NCI-H524 treated with DMSO at 0.1 percent for 48 hours (cell line): ENCODE measurements at regions not wholly inside any gene's neighbourhood (a gene's known extent, or its start where the extent isn't known, plus 50 kb on each side); places are given as distances from the start of the nearest gene placed in this dataset.

ENCODE experiments used
- DNase-seq: peaks from one replicate; lab custom pipeline; 2025; lab: John Stamatoyannopoulos, UW

DNA sequence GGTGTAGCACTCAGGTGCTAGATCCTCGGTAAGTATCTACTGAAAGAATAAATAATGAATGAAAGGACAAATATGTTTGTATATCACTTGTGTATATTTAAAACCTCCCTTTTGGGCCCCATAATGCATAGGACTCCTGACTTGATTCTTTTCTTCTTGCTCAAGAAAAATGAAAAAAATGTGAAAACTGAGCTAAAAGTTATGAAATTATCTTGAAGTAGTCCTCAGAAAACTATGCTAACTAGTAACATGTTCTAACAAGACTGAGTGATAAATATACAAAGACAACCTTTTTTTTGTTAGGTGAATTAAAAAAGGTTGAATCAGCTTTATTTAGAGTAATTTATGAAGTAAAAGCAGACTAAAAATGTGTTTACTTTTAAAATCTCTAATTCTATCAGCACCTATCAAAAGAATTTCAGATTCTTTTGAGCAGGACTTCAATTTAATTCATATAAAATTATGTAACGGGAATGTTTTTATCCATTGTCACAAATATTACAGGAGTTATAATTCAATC, 247.8 kb upstream of the JAG1 start:
- DNase-seq: no peak

DNA sequence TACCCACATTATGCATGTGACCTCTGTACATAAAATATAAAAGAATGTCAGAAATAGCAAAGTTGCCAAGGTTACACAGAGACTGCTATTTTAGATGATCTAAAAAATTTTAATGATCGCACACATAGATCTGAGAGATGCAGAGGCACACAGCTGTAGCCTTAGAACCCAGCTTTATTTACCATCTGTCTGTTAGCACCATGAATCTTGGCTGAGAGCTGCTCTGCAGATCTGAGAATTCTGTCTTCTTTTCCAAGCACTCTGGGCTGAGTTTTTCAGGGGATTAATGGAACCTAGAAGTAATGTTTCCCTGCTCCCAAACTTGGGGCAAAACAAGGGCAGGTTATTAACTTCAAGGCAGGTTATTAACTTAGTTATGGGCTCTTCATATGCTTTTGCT, 248.7 kb upstream of the JAG1 start:
- no peak for DNase-seq

DNA sequence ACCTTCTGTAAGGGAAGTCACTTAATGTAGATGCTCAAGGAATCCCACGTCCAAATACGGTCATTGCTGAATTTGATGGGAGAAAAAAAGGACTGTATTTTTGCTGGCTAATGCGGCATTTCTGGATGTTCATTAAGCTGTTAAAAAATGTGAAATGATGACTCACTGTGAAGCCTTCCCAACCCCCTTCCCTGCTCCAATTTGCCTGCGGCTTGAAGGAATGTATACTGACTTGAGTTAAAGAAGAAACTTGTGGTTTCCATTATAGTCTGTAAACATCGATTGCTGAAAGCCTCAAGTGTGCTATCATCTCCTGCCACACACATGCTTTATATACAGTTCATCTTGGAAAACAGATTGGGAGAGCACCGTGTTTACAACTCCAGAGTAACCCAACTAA, 249.1 kb upstream of the JAG1 start:
- no peak for DNase-seq

DNA sequence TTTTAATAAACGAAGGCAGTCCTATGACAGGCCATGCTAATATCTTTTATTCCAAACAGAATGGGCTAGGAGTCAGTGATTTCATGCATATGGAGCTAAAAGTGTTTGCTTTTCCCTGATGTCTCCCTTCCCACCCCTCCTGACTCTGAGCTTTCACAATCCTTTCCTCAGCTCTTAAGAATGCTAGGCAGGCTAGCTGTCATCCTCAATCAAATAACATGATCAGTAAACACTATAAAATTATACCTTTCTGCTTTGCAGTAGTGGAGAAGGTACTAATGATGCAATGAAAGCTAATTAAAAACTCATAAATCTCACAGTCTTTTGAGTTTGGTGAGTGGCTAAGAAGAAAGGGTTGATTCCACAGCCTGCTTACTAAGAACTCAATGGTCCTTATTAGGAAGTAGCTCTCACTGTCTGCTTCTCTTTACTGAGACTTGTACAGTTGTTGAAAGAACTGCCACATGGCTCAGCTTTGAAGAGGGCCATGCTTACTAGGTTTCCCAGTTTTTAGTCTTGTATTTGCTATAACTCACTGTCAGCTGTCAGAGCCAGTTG, 250.9 kb upstream of the JAG1 start:
- no peak for DNase-seq

DNA sequence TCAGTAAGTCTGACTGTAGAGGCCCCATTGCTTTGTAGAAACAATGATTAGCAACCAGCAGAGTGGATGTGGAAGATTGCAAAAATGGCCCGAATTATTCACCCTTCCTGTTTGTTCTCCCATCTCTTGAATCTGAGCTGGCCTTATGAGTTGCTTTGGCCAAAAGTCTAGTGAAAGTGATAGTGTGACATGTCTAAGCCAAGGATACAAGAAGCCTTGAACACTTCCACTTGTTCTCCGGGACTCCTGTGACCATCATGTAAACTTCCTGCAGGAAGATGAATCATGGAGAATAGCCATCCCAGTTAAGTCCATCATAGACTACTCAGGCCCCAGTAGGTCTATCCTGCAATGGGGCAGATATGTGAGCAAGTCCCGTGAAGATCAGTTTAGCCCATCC, 252.0 kb upstream of the JAG1 start:
- DNase-seq: no peak

DNA sequence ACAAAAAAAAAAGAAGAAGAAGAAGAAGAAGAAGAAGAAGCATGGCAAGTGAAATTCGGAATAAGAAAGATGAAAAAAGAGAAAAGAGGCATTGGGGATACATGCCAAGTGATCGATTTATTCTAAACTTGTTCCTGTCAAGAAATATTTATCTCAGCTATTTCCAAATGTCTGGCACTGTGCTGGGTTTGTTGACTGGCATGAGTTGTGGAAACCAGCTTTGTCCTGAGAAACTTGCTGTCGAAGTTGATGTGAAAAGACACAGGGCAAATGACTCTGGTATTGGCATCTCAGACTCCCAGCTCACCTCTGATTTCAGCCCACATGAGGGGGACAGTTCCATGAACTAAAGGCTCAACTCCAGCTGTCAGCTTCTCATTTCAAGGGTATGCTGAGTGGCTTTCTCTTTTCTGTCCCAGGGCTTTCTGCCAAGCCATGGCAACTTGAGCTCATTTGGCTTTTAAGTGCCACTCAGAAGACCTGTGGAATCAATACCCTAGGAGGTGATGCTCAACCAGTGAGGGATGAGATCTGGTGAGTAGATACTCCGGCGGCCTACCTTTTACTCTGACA, 253.3 kb upstream of the JAG1 start:
- peak; percentile 44 for DNase-seq

DNA sequence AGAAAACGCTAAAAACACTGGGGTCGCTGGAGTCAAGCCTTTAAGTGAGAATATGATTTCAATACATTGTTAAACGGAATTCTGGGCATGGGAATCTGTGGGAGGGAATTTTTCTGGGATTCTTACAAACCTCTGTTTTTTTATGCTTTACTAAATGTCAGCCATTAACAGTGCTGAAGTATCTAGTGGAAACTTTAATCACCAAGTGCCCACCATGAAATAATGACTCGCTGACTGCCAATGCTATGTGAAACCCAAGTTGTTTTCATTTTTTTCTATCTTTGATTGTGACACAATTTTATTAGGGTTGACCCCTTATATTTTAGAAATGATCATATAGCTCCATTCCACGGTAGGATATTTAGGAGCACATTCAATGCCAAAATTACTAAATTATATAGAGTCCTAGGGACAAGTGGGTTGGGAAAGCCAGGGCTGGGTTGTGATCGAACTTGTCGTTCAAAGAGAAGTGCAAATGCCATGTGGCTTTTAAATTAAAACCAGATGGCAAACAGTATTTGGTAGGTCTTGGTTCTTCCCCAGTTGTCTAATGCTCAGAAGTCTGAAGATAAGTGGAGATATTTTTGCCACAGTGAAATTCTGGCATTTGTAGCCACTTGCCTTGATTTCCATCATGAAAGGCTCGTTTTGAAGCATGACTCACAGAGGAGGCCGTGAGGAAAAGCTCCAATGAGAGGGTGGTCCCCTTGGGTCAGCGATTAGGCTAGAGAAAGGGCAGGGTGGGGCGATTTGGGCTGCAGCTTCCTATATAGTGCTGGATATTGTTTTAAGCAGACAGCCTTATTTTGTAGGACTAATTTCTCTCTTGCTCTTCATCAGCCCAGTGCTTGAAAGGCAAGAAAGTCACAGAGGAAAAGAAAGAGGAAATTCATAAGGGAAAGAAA, 254.4 kb upstream of the JAG1 start:
- DNase-seq: no peak

DNA sequence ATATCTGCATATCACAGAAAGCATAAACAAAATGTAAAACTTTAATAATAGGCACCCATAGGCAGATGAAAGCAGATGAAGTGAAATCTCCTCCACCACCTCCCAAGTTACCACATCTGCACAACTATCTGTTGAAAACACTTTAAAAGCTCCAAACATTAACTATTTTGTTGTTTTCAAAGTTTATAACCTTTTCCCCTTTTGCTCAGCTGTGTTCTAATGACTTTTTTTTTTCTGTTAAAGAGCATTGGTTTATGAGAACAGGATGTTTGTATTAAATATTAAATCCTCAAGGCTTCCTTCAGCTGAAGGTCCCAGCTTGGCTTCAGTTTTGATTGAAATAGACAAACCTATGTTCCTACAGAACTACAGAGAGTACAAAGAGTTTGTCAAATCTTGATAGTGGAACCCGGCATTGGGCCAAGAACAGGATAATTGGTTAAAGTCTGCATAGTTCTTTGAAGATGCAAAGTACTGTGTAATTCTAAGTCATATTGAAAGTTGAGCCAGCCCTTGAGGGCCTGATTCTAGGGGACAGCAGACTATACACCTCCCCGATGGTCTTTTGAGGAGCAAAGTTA, 255.1 kb upstream of the JAG1 start:
- no peak for DNase-seq

DNA sequence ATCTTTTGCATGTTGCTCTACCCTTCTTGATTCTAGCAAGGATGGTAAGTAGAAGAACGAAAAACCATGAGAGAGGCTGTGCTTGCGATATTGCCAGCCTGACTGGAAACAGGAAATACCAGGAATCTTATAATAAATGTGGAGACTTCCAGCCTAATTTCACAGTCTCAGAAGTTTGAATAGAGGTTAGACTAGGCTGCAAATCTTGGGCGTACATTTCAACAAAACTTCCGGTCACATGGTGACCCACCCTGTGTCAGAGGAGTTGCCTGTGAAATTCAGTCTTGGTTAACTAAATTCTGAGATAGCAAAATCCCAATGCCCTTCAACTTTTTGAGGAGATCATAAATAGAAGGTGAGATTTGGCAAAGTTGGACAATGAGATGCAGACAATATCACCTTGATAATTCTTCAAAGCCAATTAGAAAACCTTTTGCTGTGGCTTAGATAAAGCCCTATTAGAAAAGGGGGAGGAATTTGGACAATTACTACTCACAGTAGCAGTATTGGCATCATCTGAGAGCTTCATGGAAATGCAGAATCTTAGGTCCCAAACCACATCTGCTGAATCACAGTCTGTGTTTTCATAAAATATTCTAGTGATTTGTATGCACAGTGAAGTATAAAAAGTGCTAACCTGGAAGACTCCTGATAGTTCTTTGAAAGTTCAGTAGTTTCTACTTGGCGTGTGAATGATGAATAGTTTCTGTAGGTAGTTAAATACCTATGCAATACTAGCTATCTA, 262.0 kb upstream of the JAG1 start:
- DNase-seq: no peak

DNA sequence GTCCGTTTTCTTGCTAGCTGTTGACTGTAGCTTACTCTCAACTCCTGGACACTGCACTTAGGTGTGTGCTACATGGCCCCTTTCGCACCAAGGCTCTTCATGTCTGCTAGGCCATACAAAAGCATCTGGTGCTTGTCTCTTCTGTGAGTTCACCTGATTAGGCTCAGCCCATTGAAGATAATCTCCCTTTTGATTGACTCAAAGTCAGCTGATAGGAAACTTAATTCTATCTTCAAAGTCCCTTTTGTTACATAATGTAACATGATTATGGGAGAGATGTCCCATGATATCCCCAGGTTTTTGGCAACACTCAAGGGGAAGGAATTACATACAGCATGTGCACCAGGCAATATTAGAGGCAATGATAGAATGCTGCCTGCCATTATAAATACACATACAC, 263.0 kb upstream of the JAG1 start:
- DNase-seq: no peak

DNA sequence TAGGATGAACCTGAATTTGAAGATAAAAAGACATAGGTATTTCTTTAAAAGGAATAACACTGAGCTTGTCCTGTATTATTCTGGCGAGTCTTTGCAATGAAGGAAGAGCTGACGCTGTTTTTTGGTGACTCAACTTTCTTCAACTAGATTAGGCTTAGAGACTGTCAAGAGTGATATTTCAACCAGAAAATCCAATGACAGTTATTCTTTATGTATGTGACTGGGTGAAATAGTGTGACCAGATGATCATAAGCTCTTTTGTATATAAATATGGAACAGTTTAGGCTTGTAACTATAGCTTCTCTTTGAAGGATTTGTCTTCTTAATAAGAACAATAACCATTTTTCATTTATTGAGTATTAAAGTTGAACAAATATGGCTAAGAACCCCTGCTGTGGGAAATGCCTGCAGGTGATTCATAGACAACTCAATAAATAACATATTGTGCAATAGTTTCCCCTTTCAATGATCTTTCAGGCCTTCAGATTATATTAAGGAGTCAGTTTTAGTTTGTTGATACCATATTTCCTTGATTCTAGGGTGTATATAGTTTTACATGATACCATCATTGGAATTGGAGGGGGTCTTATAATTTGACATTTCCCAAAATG, 265.6 kb upstream of the JAG1 start:
- DNase-seq: no peak

DNA sequence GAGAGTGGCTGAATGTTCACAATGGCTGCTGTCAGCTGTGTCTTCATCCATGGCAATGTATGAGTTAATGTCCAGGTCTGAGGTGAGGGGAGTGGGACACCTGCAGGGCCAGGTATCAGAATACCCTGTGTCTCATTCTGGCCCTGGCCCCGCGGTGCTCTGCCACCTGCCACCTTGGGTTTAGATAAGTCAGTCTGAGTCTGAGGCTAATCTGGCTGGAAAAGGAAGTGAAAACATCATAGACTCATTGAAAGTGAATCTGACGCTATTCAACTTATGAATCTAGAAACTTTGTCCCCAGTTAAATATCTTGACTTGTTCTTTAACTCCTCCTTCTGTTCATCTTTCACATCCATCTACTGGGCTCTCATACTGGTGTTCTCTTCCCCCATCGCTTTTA, 267.1 kb upstream of the JAG1 start:
- DNase-seq: no peak

DNA sequence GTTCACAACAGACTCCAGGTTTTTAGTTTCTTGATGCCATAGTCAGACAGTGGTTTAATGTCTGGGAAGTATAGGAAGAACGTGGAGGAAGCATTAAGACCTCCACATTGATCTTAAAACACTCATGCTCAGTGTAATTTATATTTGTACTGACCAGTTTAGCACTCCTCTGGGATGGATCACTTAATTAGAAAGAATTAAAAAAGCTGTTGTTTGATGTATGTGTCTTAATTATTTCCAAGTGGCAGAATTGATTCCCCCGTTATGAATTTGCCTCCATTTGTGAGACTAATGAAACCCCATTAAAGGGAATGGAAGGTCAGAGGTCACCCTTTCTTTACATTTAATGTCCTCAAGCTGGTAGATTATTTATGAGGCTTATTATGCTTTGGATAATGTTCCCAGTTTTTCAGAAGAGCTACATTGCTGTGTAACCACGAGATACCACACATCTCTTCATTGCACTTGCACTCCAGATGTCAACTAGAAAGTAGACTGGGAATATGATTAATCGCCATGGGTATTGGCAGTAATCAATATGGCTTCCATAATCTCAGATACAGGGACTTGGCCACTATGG, 270.0 kb upstream of the JAG1 start:
- DNase-seq: no peak

DNA sequence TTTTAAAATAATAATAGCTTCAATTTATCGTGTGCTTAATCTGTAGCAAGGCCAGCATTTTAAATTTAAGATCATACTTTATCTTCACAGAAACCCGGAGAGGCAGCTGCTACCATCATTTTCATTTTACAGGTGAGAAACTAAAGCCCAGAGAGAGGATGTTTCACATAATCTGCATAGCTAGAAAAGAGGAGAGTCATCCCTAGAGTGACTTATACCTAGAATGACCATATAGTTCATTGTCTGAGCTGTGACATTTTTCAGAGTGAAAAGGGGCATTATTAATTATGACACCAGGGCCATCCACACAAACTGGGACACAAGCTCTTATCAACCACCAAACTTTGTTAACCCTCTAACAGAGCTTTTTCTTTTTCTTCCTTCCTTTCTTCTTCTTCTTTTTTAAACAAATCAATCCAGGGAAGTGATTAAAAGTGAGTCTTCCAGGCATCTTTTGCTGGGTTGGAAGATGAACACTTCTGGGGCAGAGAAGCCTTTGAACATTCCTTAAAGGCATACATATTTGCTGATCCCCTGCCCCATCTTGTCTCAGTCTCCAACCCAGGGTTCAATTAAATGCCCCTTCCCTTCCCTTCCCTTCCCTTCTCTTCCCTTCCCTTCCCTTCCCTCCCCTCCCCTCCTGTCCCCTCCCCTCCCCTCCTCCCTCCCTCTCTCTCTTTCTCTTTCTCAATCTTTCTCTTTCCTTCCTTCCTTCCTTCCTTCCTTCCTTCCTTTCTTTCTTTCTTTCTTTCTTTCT, 272.5 kb upstream of the JAG1 start:
- DNase-seq: no peak

DNA sequence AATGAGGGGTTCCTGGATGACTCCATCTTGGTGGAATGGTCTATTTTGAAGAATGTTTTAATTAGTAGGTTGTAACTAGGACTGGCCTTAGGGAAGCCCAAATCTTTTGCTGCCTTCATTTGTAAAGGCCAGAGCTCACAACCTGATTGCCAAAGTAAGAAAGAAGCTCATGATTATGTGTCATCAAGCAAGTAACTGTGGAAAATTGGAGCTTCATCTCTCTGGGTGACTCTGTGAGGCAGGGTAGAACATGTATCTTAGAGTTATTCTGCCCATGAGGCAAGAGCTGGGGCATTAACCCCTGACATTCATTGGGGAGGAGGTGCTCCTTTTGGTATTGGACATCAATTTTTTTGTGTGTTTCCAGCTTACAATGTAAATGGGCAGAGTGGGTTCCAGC, 273.9 kb upstream of the JAG1 start:
- DNase-seq: no peak

DNA sequence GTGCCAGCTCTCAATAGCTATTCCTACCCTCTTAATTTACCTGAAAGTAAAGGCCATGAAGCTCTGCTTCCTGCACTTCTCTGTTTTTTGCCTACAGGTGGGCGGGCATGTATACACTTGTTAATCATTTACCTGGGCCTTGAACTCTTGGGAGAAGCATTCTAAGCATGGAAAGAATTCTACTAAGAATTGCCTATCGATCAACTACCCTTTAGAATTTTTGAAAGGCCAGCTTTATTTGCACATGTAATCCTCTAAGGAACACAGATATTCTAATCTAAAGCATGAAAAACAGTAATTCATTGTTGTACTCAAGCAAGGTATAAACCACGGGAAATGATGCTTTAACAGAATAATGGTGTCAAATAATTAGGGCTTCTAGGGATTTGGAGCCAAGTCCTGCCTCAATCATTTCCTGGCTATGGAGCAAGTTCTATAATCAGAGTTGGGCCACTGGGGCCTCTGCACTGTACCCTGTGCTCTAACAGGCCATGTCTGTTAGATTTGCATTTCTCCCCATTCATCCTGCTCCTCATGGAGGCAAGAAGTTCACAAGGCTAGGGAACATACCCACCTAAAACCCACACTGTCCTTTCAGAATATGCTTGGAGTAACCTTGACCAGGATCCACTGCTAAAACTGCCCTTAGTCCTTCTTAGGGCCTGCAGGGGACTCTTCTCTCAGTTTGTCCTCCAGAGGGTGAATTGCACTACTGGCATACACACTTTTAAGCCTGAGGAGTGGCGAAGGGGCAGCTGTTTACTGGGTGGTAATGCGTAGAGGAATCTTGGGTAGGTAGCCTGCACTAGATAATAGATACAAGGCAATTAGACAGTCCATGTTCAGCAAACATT, 276.4 kb upstream of the JAG1 start:
- no peak for DNase-seq

DNA sequence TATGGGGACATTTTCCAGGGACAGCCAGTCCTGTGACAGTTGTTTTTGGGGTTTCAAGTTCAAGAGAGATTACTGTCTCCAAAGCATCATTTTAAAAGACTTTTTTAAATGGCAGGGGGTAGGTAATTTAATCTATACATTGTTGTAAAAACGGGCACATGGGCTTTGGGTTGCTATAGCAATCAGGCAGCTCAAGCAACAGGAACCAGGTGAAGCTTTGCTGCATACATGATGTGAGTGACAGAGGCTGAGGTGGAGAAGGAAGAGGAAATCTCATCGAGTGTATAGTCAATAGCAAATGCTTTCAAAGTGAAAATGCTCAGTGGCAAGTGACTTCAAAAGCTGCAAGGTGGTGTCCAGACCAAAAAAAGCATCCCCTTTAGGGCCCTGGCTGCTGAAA, 277.4 kb upstream of the JAG1 start:
- no peak for DNase-seq

DNA sequence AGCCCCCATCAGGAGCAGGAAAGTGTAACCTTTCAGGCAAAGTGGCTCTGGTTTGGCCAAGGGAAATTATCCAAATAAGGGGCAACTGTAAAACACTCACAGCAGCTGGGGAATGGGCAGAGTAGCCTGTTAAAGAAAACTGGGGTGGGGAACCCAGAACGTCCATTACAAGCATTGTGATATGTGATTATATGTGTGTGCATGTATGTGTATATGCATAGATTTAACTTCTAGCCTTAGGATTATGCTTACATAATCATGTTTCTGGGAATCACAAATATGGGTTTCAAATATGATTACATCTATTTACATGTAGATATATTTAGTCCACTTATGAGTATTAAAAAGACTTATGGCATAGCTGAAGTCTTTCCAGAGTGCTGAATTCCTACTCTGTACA, 278.1 kb upstream of the JAG1 start:
- DNase-seq: no peak

DNA sequence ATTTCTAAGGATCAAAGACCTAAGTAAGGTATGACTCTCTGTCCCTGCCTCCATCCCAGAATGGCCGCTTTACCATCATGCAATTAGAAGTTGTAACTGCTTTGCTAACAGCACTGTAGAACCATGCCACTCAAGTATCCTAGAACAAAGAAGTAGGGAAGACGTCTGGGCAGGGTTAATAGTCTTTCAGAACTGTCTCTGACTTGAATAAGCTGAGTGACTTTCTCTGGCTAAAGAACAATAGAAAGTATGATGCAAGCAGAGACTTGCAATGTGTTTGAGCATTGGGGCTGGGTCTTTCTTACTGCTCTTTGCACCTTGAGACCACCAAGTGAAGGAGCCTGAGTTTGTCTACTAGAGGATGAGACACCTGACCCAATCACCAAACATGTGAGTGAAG, 279.6 kb upstream of the JAG1 start:
- DNase-seq: no peak
